ENCODE measurements at regions not wholly inside any gene's neighbourhood (a gene's known extent, or its start where the extent isn't known, plus 50 kb on each side); places are given as distances from the start of the nearest gene placed in this dataset.

DNA sequence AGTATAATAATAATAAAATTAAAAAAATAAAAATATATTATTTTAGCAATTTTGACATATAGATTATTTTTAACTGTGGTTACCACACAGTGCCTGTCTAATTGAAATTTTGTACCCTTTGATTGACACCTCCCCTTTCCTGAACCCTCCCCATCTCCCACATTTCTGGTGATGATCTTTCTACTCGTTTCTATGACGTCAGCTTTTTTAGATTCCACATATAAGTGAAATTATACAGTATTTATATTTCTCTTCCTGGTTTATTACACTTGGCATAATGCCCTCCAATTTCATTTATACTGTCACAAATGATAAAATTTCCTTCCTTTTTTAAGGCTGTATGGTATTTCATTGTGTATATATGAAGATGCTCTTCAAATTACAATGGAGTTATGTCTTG lies 258.1 kb upstream of the PTCHD4 start:
- Mint-ChIP-seq H3K9me3 (peaks cover 24% of the 10 kb centered on the region), H3K4me1 (no peaks in the 10 kb centered on the region), H3K36me3 (ENCODE audit: low read depth) (no peaks in the 10 kb centered on the region), H3K27me3 (ENCODE audit: insufficient read depth) (no peaks in the 10 kb centered on the region), H3K27ac (no peak overlapping the region), H3K4me3 (no peak overlapping the region)
- H3K36me3 ChIP-seq (ENCODE audit: control insufficient read depth, insufficient read depth, low read length) = no peaks in the 10 kb centered on the region
- H3K9ac ChIP-seq (ENCODE audit: extremely low read depth, low read length, poor library complexity, severe bottlenecking) = no peak overlapping the region
- H3K4me3 ChIP-seq (ENCODE audit: low read length) = no peak overlapping the region
- no peak overlapping the region for H3K27ac ChIP-seq (ENCODE audit: low read depth, low read length)
- 100% methylated on average over 1 of the region's 2 CpGs; no CpG with 5 or more reads in 1 of the 2 experiments for WGBS, 2 experiments (ENCODE audit: insufficient coverage in 1 of 2, insufficient read length in 1 of 2)
- H3K27me3 ChIP-seq (ENCODE audit: control insufficient read depth, insufficient read depth, low read length, poor library complexity, severe bottlenecking) = no peaks in the 10 kb centered on the region
- TF ChIP-seq, protein P1, sequence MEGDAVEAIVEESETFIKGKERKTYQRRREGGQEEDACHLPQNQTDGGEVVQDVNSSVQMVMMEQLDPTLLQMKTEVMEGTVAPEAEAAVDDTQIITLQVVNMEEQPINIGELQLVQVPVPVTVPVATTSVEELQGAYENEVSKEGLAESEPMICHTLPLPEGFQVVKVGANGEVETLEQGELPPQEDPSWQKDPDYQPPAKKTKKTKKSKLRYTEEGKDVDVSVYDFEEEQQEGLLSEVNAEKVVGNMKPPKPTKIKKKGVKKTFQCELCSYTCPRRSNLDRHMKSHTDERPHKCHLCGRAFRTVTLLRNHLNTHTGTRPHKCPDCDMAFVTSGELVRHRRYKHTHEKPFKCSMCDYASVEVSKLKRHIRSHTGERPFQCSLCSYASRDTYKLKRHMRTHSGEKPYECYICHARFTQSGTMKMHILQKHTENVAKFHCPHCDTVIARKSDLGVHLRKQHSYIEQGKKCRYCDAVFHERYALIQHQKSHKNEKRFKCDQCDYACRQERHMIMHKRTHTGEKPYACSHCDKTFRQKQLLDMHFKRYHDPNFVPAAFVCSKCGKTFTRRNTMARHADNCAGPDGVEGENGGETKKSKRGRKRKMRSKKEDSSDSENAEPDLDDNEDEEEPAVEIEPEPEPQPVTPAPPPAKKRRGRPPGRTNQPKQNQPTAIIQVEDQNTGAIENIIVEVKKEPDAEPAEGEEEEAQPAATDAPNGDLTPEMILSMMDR (conservative IDR thresholded peaks at IDR 0.05) = no peak
- no peaks in the 10 kb centered on the region for H3K4me1 ChIP-seq (ENCODE audit: control insufficient read depth, insufficient read depth, low read length)
- peaks cover 11% of the 10 kb centered on the region for H3K9me3 ChIP-seq (ENCODE audit: control insufficient read depth, low read length)
- DNase-seq = no peak

DNA sequence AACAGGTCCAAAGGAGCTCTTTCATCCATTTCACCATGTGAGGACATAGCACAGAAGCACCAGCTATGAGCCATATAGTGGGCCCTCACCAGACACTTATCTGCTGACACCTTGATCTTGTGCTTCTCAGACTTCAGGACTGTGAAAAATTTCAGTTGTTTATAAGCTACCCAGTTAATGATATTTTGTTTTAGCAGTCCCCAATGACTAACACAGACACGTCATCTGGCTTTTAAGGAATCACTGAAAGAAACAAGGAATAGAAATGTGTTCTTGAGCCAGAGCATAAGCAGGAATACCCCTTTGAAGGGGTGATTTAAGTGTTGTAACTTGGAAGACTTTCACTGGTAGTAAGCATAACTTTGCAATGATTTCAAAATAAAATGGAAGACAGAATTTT lies 214.7 kb upstream of the PTCHD4 start:
- Histone ChIP-seq H3K4me1 (ENCODE audit: control insufficient read depth, insufficient read depth, low read length) (no peaks in the 10 kb centered on the region), H3K36me3 (ENCODE audit: control insufficient read depth, insufficient read depth, low read length) (no peaks in the 10 kb centered on the region), H3K4me3 (ENCODE audit: low read length) (no peak overlapping the region), H3K27me3 (ENCODE audit: control insufficient read depth, insufficient read depth, low read length, poor library complexity, severe bottlenecking) (no peaks in the 10 kb centered on the region), H3K9me3 (ENCODE audit: control insufficient read depth, low read length) (no peaks in the 10 kb centered on the region), H3K27ac (ENCODE audit: low read depth, low read length) (no peak overlapping the region), H3K9ac (ENCODE audit: extremely low read depth, low read length, poor library complexity, severe bottlenecking) (no peak overlapping the region)
- Mint-ChIP-seq H3K4me1 (no peaks in the 10 kb centered on the region), H3K36me3 (ENCODE audit: low read depth) (no peaks in the 10 kb centered on the region), H3K27me3 (ENCODE audit: insufficient read depth) (no peaks in the 10 kb centered on the region), H3K4me3 (no peak overlapping the region), H3K9me3 (no peaks in the 10 kb centered on the region), H3K27ac (no peak overlapping the region)
- TF ChIP-seq, protein P1 (conservative IDR thresholded peaks at IDR 0.05) = no peak
- WGBS, 2 experiments (ENCODE audit: insufficient coverage in 1 of 2, insufficient read length in 1 of 2) = 86 to 100% methylated on average over 1 of the region's 1 CpG
- DNase-seq = no peak

GRCh38 chr6:48318670-48319069 lies 207.7 kb upstream of the PTCHD4 start:
- H3K27ac Mint-ChIP-seq = no peak overlapping the region
- TF ChIP-seq, protein P1 (conservative IDR thresholded peaks at IDR 0.05) = no peak
- H3K4me1 Mint-ChIP-seq = peaks cover 6% of the 10 kb centered on the region
- no peak overlapping the region for H3K4me3 ChIP-seq (ENCODE audit: low read length)
- WGBS, 2 experiments (ENCODE audit: insufficient coverage in 1 of 2, insufficient read length in 1 of 2) = 90 to 94% methylated on average over 2 to 5 of the region's 5 CpGs
- H3K9me3 ChIP-seq (ENCODE audit: control insufficient read depth, low read length) = no peaks in the 10 kb centered on the region
- H3K27ac ChIP-seq (ENCODE audit: low read depth, low read length) = no peak overlapping the region
- no peaks in the 10 kb centered on the region for H3K27me3 ChIP-seq (ENCODE audit: control insufficient read depth, insufficient read depth, low read length, poor library complexity, severe bottlenecking)
- no peaks in the 10 kb centered on the region for H3K27me3 Mint-ChIP-seq (ENCODE audit: insufficient read depth)
- H3K36me3 Mint-ChIP-seq (ENCODE audit: low read depth) = no peaks in the 10 kb centered on the region
- no peaks in the 10 kb centered on the region for H3K36me3 ChIP-seq (ENCODE audit: control insufficient read depth, insufficient read depth, low read length)
- H3K9ac ChIP-seq (ENCODE audit: extremely low read depth, low read length, poor library complexity, severe bottlenecking) = no peak overlapping the region
- H3K4me1 ChIP-seq (ENCODE audit: control insufficient read depth, insufficient read depth, low read length) = no peaks in the 10 kb centered on the region
- no peak overlapping the region for H3K4me3 Mint-ChIP-seq
- DNase-seq = no peak
- peaks cover 2% of the 10 kb centered on the region for H3K9me3 Mint-ChIP-seq

All from endodermal cell (in vitro differentiated cells).